Osteoblast (primary cell): ENCODE measurements at regions not wholly inside any gene's neighbourhood (a gene's known extent, or its start where the extent isn't known, plus 50 kb on each side); places are given as distances from the start of the nearest gene placed in this dataset.

Source experiments
- DNase-seq: peaks from one replicate; pipeline ENCODE4 v3.0.0; 2011; ENCODE audit warnings: low spot score, mixed read lengths; ENCODE audit not compliant: insufficient read length; ENCODE audit errors: missing footprints
- H2AFZ ChIP-seq: 2 replicates; pipeline ENCODE4 v1.6.0; 2011; ENCODE audit warnings: mild to moderate bottlenecking, low read length
- H3K27ac ChIP-seq: 2 replicates; pipeline ENCODE4 v1.5.1; 2011; ENCODE audit warnings: mild to moderate bottlenecking, low read depth, low read length, moderate library complexity
- H3K27me3 ChIP-seq: 2 replicates; pipeline ENCODE4 v1.6.0; 2012; ENCODE audit warnings: mild to moderate bottlenecking, control low read depth, inconsistent platforms, low read length, moderate library complexity; ENCODE audit not compliant: insufficient read depth
- H3K36me3 ChIP-seq: 2 replicates; pipeline ENCODE4 v1.5.1; 2011; ENCODE audit warnings: mild to moderate bottlenecking, low read length, control low read depth, moderate library complexity; ENCODE audit not compliant: insufficient read depth
- H3K4me1 ChIP-seq: 2 replicates; pipeline ENCODE4 v1.5.1; 2011; ENCODE audit warnings: mild to moderate bottlenecking, low read length, control low read depth, moderate library complexity; ENCODE audit not compliant: insufficient read depth
- H3K4me2 ChIP-seq: 2 replicates; pipeline ENCODE4 v1.6.0; 2011; ENCODE audit warnings: mild to moderate bottlenecking, low read length; ENCODE audit not compliant: insufficient read depth
- H3K4me3 ChIP-seq: fragments of 200-600 bp; sonication (generic); 3 replicates; pipeline ENCODE4 v1.5.1; 2012; ENCODE audit warnings: mild to moderate bottlenecking, low read length, inconsistent platforms; ENCODE audit not compliant: insufficient read depth
- H3K79me2 ChIP-seq: 2 replicates; pipeline ENCODE4 v1.6.0; 2012; ENCODE audit warnings: mild to moderate bottlenecking, low read length, control low read depth, inconsistent platforms; ENCODE audit not compliant: insufficient read depth
- H3K9me3 ChIP-seq: 2 replicates; pipeline ENCODE4 v1.5.1; 2011; ENCODE audit warnings: low read depth, low read length, control low read depth
- H4K20me1 ChIP-seq: 2 replicates; pipeline ENCODE4 v1.6.0; 2012; ENCODE audit warnings: mild to moderate bottlenecking, low read length, control low read depth; ENCODE audit not compliant: insufficient read depth
- TF ChIP-seq, protein P1 (sequence below): IDR thresholded peaks from 2 replicates; pipeline ENCODE4 v1.5.1; 2011; ENCODE audit warnings: mild to moderate bottlenecking, low read depth, low read length, moderate library complexity; ENCODE audit errors: extremely low read depth

DNA sequence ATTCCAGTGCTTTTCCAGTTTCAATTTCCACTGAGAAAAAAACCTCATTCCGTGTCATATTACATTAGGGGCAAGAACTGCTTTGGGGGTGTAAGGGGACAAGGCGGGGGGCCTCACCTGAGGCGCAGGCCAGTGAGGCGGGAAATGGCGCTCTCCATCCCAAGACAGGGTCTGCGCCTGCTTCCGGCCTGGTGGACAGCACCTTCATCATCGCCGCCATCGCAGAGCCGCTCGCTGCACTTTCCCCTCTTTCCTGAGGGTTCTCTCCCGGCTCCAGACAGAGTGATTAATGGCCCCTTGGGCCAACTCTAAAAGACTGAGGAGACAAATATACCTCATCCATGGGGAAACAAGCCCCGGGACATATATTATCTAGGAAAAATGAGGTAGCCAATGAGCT lies 270.0 kb upstream of the SOX4 start:
- TF ChIP-seq, protein P1, sequence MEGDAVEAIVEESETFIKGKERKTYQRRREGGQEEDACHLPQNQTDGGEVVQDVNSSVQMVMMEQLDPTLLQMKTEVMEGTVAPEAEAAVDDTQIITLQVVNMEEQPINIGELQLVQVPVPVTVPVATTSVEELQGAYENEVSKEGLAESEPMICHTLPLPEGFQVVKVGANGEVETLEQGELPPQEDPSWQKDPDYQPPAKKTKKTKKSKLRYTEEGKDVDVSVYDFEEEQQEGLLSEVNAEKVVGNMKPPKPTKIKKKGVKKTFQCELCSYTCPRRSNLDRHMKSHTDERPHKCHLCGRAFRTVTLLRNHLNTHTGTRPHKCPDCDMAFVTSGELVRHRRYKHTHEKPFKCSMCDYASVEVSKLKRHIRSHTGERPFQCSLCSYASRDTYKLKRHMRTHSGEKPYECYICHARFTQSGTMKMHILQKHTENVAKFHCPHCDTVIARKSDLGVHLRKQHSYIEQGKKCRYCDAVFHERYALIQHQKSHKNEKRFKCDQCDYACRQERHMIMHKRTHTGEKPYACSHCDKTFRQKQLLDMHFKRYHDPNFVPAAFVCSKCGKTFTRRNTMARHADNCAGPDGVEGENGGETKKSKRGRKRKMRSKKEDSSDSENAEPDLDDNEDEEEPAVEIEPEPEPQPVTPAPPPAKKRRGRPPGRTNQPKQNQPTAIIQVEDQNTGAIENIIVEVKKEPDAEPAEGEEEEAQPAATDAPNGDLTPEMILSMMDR, result no peak
- no peaks in the 10 kb centered on the region for H3K27me3 ChIP-seq

DNA sequence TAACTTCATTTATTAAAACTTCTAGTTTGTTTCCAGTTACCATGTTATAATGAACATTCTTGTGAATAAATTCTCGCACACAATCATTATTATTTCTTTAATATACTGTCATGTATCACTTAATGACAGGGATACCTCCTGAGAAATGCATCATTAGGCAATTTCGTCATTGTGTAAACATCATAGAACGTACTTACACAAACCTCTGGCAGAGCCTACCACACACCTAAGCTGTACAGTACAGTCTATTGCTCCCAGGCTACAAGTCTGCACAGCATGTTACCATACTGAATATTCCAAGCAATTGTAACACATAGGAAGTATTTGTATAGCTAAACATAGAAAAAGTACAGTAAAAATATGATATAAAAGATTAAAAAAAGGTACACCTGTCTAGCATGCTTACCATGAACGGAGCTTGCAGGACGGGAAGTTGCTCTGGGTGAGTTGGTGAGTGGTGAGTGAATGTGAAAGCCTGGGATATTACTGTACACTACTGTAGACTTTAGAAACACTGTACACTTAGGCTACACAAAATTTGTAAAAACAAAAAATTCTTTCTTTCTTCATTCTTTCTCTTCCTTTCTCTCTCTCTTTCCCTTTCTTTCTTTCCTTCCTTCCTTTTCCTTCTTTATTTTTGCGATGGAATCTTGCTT lies 268.2 kb upstream of the SOX4 start:
- Histone ChIP-seq H3K4me3 (no peak overlapping the region), H3K4me2 (no peak overlapping the region), H3K27ac (no peak overlapping the region), H3K9me3 (no peaks in the 10 kb centered on the region), H3K36me3 (no peaks in the 10 kb centered on the region), H4K20me1 (no peaks in the 10 kb centered on the region), H3K79me2 (no peaks in the 10 kb centered on the region), H2AFZ (no peak overlapping the region), H3K27me3 (no peaks in the 10 kb centered on the region), H3K4me1 (no peaks in the 10 kb centered on the region)
- no peak for DNase-seq
- TF ChIP-seq, protein P1, result no peak

More for the DNA sequence above, 270.0 kb upstream of the SOX4 start:
- H3K4me3 ChIP-seq, result peak overlapping the region; percentile 40
- no peak overlapping the region for H3K27ac ChIP-seq
- peak overlapping the region; percentile 32 for H3K4me2 ChIP-seq
- DNase-seq, result no peak
- no peaks in the 10 kb centered on the region for H3K9me3 ChIP-seq
- no peak overlapping the region for H2AFZ ChIP-seq
- no peaks in the 10 kb centered on the region for H3K79me2 ChIP-seq
- no peaks in the 10 kb centered on the region for H3K4me1 ChIP-seq
- no peaks in the 10 kb centered on the region for H3K36me3 ChIP-seq
- H4K20me1 ChIP-seq, result no peaks in the 10 kb centered on the region

DNA sequence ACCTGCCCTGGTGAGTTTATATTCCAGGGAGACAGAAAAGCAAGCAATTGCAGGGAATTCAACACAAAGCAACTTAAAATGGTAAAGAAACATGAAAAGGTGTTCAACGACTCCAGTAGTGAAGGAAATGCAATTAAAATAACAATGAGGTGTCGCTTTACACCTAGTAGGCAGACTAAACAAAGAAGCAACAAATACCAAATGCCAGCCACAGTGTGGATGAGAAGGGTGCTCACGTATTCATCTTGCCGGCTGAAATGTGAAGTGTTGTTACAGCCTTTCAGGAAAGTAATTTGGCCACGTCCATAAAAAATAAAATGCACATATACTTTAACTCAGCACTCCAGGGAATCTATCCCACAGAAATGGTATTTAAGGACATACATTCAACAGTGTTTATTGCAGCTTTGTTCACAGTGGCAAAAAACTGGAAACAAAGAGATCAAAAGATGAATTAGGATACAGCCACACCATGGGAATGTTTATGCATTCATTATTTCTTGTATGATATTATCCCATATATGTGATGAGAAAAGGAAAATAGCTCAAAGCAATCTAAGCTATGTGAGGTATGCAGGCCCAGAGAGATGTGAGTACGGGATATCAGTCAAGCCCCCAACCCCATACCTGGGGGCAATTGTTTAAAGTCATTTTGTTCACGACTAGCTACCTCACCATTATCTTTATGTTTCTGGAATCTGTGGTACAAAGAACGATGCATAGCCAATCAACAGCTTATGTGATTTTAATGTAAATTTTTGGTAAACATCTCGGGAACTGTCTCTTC lies 266.0 kb upstream of the SOX4 start:
- no peak overlapping the region for H2AFZ ChIP-seq
- no peak overlapping the region for H3K27ac ChIP-seq
- H3K36me3 ChIP-seq, result no peaks in the 10 kb centered on the region
- TF ChIP-seq, protein P1, result no peak
- no peak overlapping the region for H3K4me3 ChIP-seq
- no peaks in the 10 kb centered on the region for H3K4me1 ChIP-seq
- H3K4me2 ChIP-seq, result no peak overlapping the region
- DNase-seq, result no peak
- no peaks in the 10 kb centered on the region for H3K79me2 ChIP-seq
- H4K20me1 ChIP-seq, result no peaks in the 10 kb centered on the region
- no peaks in the 10 kb centered on the region for H3K9me3 ChIP-seq
- H3K27me3 ChIP-seq, result no peaks in the 10 kb centered on the region

DNA sequence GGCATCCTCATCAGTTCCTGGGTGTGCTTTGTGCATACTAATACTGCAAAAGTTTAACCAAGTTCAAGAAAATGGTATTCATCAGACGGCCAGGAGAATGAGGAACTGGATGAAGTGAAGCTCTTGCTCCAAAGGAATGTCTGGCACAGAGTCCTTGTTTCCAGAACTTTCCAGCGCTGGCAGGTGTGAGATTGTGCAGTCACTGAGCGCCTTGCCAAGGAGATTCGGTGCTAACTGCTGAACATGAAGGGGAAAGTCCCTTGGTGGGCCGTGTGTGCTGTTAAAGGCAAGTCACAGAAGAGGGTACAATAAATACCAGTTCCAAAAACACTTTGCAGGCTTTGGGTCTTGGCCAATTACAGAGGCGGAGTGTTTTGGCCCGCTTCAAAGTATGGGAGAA lies 262.3 kb upstream of the SOX4 start:
- no peak for DNase-seq
- Histone ChIP-seq H3K4me2 (no peak overlapping the region), H3K9me3 (no peaks in the 10 kb centered on the region), H3K4me1 (no peaks in the 10 kb centered on the region), H4K20me1 (no peaks in the 10 kb centered on the region), H3K36me3 (no peaks in the 10 kb centered on the region), H2AFZ (no peak overlapping the region), H3K79me2 (no peaks in the 10 kb centered on the region), H3K4me3 (no peak overlapping the region), H3K27ac (no peak overlapping the region), H3K27me3 (no peaks in the 10 kb centered on the region)
- TF ChIP-seq, protein P1, result no peak
